Inflammatory macrophage treated with lipopolysaccharide for 4 hours (primary cell): ENCODE measurements at regions not wholly inside any gene's neighbourhood (a gene's known extent, or its start where the extent isn't known, plus 50 kb on each side); places are given as distances from the start of the nearest gene placed in this dataset.

ENCODE experiments used
- DNase-seq: peaks from one replicate; pipeline ENCODE4 v3.0.0-alpha.2; 2020

GRCh38 chr1:58119971-58120370, 426.6 kb downstream of the OMA1 start:
- DNase-seq: no peak

- no peak for DNase-seq
These were observed 430.2 kb downstream of the OMA1 start for GRCh38 chr1:58116284-58116683.

DNA sequence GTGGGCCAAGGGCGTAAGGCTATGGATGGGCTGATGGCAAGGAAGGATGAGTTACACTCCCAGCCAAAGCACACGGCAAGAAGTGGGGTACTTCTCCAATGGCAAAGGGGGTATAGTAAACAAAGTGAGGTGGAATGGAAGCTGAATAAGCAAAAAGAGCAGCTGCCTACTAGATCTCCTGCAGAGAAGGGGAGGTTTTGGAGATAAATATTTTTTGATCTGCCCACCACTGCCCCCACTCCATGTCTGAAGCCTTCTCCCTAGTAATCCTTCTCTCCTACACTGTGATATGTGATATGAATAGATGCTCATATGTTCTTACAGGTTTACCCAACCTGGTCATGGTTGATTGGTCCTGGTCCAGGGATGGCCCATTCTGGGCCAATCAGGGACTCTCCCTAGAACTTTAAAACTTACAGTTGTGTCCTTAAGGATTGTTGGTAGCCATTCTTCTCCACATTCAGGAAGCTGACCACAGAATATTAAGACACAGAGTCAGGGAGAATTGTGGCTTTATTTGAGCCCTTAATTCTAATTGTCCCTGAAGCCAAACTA, 436.8 kb downstream of the OMA1 start:
- DNase-seq: no peak

DNA sequence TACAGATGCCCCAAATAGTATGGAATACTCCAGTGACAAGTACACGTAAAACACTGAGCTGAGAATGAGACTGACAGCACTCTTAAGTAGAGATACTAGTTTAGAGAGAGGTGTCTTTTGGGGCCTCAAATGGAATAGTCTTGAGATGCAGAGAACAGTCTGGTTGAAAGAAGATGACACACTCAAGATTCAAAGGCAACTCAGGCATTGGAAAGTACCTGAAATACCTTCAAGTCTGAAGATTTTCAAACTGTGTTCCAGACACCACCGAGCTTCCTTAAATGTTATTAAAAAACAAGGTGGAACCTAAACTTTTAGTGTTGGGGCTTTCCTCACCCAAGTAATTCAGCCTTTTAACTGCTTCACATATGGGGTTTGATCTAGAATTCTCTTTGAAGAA, 437.7 kb downstream of the OMA1 start:
- DNase-seq: no peak

GRCh38 chr1:58107943-58108342, 438.6 kb downstream of the OMA1 start:
- no peak for DNase-seq

GRCh38 chr1:58104960-58105359, 441.6 kb downstream of the OMA1 start:
- no peak for DNase-seq

DNA sequence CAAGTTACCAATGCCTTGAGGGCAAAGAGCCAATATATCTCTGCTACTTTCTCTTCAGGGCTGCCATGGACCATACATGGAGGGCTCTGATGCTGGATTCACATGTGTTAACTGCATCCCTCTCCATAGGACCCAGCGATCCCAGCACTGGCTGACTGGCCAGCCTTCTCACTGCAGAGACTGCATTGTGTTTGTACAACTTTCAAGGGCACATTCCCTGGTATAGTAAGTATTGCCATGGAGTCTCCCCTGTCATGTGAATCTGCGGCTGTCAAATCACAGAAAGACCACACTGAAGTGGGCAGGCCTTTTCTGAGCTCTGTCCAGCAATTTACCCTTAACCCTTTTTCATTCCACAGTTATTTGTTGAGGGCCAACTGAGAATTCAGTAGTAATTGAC, 449.8 kb downstream of the OMA1 start:
- DNase-seq: no peak

DNA sequence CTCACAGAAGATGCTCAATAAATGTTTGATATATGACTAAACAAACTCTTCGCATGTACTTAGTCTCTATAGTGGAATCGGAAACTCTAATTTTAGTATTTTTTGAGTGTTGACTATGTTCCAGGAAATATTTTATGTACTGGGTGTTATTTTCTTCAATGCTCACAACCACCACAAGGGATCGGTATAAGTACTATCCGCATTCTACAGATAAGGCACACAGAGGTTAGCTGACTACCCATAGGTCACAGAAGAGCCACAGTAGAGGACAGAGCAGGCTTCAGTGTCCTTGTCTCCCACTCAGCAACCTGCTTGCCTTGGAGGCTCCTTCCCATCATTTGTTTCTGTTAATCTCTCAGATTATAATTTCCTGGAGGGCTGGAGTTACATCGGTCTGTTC, 451.3 kb downstream of the OMA1 start:
- DNase-seq: no peak

- DNase-seq: no peak
These were observed 452.3 kb downstream of the OMA1 start for GRCh38 chr1:58094221-58094620.

DNA sequence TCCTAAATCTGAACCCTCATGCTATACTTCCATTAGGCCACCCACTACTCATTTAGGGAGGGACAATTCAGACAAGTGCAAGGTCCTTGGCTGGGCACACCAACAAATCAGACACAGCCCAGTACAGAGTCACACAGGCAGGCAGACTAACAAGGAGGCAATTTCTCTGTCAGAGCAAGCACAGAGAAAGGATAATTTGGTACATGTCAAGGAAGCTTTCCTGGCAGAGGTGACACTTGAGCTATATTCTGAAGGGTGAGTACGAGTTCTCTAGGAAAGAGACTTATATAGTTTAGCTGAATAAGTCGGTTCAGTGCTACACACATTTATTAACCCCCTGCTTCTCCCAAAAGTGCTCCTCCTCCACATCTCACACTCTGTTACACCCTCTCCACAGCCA, 455.9 kb downstream of the OMA1 start:
- DNase-seq: no peak

- DNase-seq: no peak
These were observed 456.5 kb downstream of the OMA1 start for GRCh38 chr1:58089898-58090534.

DNA sequence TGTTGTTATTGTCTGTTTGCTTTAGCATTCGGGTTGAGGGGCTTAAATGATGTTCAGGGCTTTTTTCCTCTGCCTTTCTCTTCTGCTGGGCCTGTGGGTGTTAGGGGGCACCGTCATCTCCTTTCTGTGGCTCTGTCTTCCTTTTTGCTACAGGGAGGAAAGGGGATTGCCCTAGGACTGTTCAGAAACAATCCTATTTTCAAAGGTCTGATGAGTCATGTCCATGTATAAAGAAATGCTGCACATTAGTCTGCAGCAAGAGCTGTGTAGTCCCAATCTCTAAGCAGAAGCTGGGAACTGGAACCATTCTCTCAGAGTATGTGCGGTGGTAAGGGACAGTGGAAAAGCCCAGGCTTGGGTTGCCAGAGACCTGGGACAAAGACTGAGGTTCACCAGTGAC, 462.3 kb downstream of the OMA1 start:
- DNase-seq: no peak

- no peak for DNase-seq
These were observed 463.9 kb downstream of the OMA1 start for GRCh38 chr1:58082596-58082995.

GRCh38 chr1:58076258-58076657, 470.3 kb downstream of the OMA1 start:
- DNase-seq: no peak

GRCh38 chr1:58075188-58075578, 471.3 kb downstream of the OMA1 start:
- no peak for DNase-seq

GRCh38 chr1:58072450-58072849, 474.1 kb downstream of the OMA1 start:
- no peak for DNase-seq

- no peak for DNase-seq
These were observed 479.4 kb downstream of the OMA1 start for GRCh38 chr1:58067082-58067481.

DNA sequence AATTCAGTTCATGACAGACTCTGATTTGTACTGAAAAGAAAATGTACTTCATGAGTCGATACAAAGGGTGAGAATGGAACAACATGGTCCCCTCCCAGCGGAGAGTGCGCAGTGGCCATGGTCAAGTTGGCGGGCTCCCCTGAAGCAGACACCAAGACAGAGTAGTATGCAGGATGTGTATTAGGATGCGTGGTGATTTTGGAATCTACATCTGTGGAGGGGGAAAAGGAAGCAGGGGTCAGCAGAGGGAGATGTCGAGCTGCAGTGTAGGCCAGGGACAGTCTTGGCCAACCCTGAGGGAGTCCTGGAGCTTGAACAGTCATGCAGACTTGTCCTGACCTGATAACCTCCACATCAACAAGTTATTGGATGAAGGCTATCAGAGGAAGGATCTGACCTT, 481.0 kb downstream of the OMA1 start:
- no peak for DNase-seq

- no peak for DNase-seq
These were observed 482.4 kb downstream of the OMA1 start for GRCh38 chr1:58064166-58064565.

GRCh38 chr1:58063095-58063494, 483.4 kb downstream of the OMA1 start:
- DNase-seq: no peak

DNA sequence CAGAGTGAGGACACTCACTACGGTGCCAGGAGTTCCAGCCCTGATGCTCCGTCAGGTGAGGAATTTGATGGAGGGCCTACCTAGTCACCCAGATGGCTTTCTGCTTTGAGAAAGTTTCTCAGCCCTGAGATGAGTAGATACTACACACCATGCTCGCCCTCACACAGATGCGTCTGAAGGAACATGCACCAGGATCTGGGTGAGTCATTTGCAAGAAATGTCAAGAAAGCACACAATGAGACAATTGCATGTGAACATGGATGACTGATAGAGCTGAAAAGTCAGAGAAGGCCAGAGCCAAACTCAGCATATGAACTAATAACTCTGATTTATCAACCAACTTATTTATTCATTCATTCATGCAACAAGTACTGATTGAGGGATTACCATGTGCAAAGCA, 483.9 kb downstream of the OMA1 start:
- no peak for DNase-seq

DNA sequence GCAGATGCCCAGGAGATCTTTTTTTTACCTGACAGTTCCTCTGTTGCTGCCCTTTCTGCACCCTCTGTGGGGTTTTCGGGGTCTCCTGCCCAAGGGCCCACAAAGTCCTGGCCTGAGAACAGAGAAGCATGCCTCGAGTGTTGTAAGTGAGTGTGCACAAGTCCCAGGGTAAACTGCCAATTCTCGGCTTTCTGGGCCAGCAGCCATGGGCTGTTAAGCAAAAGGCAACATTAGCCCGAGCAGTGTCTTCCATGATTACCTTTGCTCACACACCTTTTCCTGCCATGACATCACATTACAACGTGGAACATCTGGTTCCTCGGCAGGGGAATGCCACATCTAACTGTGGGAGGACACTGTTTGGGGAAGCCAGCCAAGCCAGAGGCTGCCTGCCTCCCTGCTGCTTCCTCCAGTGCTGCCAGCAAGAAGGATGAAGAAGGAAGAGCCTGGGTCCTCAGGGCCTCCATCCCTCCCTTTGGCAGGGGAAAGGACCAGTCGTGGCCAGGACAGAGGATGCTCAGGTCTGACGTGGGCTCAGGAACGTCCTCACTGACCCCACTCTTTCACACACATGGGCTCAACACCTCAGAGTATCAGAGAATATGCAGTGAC, 485.9 kb downstream of the OMA1 start:
- no peak for DNase-seq

DNA sequence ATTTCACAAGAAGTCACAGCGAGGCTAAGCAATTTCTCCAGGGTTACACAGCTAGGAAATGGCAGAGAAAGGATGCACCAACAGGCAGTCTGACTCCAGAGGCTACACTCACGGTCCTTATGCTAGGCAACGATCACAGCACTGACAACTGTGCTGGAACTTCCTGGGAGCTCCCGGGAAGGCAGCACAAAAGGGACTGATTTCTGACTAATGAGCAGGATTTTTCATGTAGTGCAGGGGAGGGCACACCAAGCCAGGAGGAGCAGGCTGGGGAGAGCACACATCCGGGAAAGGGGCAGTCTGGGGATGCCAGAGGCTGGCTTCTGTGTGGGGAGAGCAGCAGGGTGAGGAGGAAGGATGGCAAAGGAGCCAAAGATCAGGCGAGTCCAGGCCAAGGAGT, 486.7 kb downstream of the OMA1 start:
- DNase-seq: no peak

GRCh38 chr1:58058323-58058722, 488.2 kb downstream of the OMA1 start:
- DNase-seq: no peak

GRCh38 chr1:58057826-58058225, 488.7 kb downstream of the OMA1 start:
- DNase-seq: no peak
